ENCODE measurements at regions not wholly inside any gene's neighbourhood (a gene's known extent, or its start where the extent isn't known, plus 50 kb on each side); places are given as distances from the start of the nearest gene placed in this dataset.

DNA sequence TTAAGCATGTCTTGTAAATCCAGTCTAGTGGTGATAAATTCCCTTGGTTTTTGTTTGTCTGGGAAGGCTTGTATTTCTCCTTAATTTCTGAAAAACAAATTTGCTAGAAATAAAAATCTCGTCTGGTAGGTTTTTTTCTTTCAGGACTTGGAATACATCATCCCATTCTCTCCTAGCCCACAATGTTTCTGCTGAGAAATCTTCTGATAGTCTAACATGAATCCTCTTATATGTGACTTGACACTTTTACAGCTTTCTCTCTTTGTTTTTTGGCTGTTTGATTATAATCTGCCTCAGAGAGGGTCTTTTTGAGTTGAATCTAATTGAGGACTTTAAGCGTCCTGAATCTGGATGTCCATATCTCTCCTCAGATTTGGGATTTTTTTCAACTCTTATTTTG, 104.9 kb downstream of the FEM1C start:
- no peak overlapping the region for H3K4me3 Mint-ChIP-seq (ENCODE audit: unreplicated experiment)
- no peak overlapping the region for H3K27ac Mint-ChIP-seq (ENCODE audit: unreplicated experiment)
- peaks cover 8% of the 10 kb centered on the region for H3K9me3 Mint-ChIP-seq (ENCODE audit: unreplicated experiment)
- no peaks in the 10 kb centered on the region for H3K27me3 Mint-ChIP-seq (ENCODE audit: unreplicated experiment)
- TF ChIP-seq, protein P1, sequence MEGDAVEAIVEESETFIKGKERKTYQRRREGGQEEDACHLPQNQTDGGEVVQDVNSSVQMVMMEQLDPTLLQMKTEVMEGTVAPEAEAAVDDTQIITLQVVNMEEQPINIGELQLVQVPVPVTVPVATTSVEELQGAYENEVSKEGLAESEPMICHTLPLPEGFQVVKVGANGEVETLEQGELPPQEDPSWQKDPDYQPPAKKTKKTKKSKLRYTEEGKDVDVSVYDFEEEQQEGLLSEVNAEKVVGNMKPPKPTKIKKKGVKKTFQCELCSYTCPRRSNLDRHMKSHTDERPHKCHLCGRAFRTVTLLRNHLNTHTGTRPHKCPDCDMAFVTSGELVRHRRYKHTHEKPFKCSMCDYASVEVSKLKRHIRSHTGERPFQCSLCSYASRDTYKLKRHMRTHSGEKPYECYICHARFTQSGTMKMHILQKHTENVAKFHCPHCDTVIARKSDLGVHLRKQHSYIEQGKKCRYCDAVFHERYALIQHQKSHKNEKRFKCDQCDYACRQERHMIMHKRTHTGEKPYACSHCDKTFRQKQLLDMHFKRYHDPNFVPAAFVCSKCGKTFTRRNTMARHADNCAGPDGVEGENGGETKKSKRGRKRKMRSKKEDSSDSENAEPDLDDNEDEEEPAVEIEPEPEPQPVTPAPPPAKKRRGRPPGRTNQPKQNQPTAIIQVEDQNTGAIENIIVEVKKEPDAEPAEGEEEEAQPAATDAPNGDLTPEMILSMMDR (IDR thresholded peaks at IDR 0.05; ENCODE audit: partially characterized antibody, unreplicated experiment): no peak
- no peak for DNase-seq
- H3K36me3 Mint-ChIP-seq (ENCODE audit: unreplicated experiment): peaks cover 27% of the 10 kb centered on the region
- H3K4me1 Mint-ChIP-seq (ENCODE audit: low read depth, unreplicated experiment): peaks cover 2% of the 10 kb centered on the region

DNA sequence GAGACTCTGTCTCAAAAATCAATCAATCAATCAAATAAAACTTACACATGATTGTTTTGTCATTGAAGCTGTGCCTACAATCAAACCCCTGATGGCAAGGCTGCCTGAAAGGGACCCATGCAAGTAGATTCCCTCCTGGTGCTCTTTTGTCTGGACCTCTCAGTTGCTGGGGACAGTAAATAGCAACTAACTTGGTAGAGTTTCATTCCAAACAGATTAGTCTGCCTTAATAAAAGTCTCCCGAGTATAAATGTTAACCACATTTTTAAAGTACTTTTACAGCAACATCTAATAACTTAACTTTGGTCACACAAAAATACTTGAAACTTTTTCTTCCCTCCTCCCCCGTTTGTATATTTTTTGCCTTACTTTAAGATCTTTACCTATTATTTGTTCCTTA, 105.5 kb downstream of the FEM1C start:
- Mint-ChIP-seq H3K27ac (ENCODE audit: unreplicated experiment) (no peak overlapping the region), H3K36me3 (ENCODE audit: unreplicated experiment) (peaks cover 27% of the 10 kb centered on the region), H3K4me3 (ENCODE audit: unreplicated experiment) (no peak overlapping the region), H3K27me3 (ENCODE audit: unreplicated experiment) (no peaks in the 10 kb centered on the region), H3K4me1 (ENCODE audit: low read depth, unreplicated experiment) (peaks cover 2% of the 10 kb centered on the region), H3K9me3 (ENCODE audit: unreplicated experiment) (peaks cover 8% of the 10 kb centered on the region)
- DNase-seq: no peak
- TF ChIP-seq, protein P1 (IDR thresholded peaks at IDR 0.05; ENCODE audit: partially characterized antibody, unreplicated experiment): no peak

DNA sequence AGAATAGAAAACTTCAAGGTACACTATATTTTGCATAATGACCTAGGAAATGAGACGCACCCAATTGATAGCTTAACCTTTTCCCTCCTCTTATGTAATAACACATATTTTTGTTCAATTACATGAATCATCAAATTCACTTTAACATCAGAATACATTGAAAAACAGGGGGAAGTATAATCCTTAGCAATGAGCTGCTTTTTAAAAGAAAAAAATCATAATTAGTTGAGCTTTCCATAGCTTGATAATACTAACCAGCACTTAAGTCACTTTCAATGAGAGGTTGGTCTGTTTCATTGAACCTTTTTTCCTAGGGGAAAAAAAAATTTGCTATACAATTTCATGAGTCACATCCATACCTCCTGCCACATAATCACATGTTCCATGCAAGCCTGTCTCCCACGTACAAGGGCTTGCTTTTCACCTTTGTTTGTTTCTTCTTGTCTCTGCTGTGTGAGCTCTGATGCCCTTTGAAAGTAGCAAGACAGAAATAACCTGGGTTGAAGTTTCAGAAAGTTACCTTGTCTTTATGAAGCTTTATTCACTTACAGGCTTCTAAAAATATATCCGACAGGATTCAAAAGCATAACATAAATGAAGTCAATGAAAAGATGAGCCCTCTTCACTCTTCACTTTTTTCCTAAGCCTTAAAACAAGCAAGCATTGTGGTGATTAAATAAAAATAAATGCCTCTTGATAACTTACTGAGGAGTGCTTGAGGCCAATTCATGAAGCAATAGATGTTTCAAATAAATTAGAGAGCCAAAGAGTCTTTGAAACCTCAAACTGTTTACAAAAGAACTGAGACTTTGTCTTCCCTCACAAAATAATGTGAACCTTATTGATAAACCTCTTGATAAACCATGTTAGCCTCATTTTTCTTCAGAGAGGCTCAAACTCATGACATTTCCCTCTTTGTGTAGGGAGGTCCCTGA, 108.5 kb downstream of the FEM1C start:
- no peak overlapping the region for H3K4me3 Mint-ChIP-seq (ENCODE audit: unreplicated experiment)
- no peak for DNase-seq
- no peaks in the 10 kb centered on the region for H3K27me3 Mint-ChIP-seq (ENCODE audit: unreplicated experiment)

DNA sequence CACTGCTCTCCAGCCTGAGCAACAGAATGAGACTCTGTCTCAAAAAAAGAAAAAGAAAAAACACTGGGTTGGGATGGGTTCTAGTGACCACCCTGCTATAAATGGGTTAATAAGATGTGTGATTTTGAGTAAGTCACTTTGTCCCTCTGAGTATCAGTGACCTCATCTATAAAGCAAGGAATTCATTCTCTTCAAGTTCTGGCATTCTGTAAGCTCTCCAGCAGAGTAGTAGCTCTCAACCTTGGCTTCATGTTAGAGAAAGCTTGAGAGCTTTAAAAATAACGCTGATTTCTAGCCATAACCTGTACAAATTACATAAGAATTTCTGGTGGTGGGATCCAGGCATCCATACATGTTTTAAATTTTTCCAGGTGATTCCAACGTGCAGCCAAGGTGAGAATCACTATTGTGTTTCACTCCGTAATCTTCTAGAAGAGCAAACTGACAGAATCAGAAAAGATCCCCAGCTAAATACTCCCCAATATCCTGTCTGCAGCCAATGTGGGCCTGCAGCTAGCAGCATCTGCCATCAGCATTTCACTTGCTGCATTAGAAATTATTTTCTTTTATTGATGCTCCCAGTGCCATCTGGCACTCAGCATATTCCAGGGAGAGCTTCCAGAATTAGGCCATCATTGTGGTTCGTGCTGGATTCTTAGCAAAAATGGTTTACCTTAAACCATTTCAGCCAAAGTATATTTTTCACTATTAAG, 109.4 kb downstream of the FEM1C start:
- no peak for DNase-seq
- H3K4me3 Mint-ChIP-seq (ENCODE audit: unreplicated experiment): no peak overlapping the region
- no peaks in the 10 kb centered on the region for H3K27me3 Mint-ChIP-seq (ENCODE audit: unreplicated experiment)
- H3K27ac Mint-ChIP-seq (ENCODE audit: unreplicated experiment): no peak overlapping the region
- no peaks in the 10 kb centered on the region for H3K9me3 Mint-ChIP-seq (ENCODE audit: unreplicated experiment)
- peaks cover 2% of the 10 kb centered on the region for H3K4me1 Mint-ChIP-seq (ENCODE audit: low read depth, unreplicated experiment)
- H3K36me3 Mint-ChIP-seq (ENCODE audit: unreplicated experiment): peaks cover 11% of the 10 kb centered on the region
- TF ChIP-seq, protein P1 (IDR thresholded peaks at IDR 0.05; ENCODE audit: partially characterized antibody, unreplicated experiment): no peak

More for the DNA sequence above, 108.5 kb downstream of the FEM1C start:
- Mint-ChIP-seq H3K36me3 (ENCODE audit: unreplicated experiment) (peaks cover 14% of the 10 kb centered on the region), H3K4me1 (ENCODE audit: low read depth, unreplicated experiment) (peaks cover 2% of the 10 kb centered on the region), H3K27ac (ENCODE audit: unreplicated experiment) (no peak overlapping the region), H3K9me3 (ENCODE audit: unreplicated experiment) (no peaks in the 10 kb centered on the region)
- TF ChIP-seq, protein P1 (IDR thresholded peaks at IDR 0.05; ENCODE audit: partially characterized antibody, unreplicated experiment): no peak

DNA sequence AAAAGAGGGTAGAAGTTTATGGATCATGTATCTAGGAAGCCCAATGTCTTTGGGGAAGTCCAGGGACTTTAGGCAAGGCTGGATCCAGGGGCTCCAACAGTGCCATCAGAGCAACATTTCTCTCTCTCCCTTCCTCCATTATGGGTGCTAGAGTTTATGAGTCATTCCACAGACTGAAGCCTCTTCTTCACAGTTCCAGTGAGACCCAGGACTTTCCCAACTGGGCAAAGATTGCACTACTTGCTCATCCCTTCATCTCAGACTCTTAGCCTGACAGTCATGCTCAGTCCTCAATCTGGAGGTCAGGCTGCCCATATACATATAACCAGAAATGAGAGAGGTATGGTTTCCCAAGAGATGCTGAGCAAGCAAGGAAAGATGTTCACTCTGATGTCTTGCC, 110.7 kb downstream of the FEM1C start:
- TF ChIP-seq, protein P1 (IDR thresholded peaks at IDR 0.05; ENCODE audit: partially characterized antibody, unreplicated experiment): no peak
- Mint-ChIP-seq H3K36me3 (ENCODE audit: unreplicated experiment) (no peaks in the 10 kb centered on the region), H3K27me3 (ENCODE audit: unreplicated experiment) (no peaks in the 10 kb centered on the region), H3K4me3 (ENCODE audit: unreplicated experiment) (no peak overlapping the region), H3K27ac (ENCODE audit: unreplicated experiment) (no peak overlapping the region), H3K4me1 (ENCODE audit: low read depth, unreplicated experiment) (peaks cover 2% of the 10 kb centered on the region), H3K9me3 (ENCODE audit: unreplicated experiment) (no peaks in the 10 kb centered on the region)
- DNase-seq: no peak

All from glutamatergic neuron (in vitro differentiated cells).